NCI-H1436 (cell line): ENCODE measurements at regions not wholly inside any gene's neighbourhood (a gene's known extent, or its start where the extent isn't known, plus 50 kb on each side); places are given as distances from the start of the nearest gene placed in this dataset.
"Not testable (repeated sequence)": the region's sequence is repeated elsewhere in the genome, so short reads cannot be mapped to it uniquely, and the experiment has no call there.

Experiments
- DNase-seq: peaks from one replicate; lab custom pipeline; 2025; lab: John Stamatoyannopoulos, UW

DNA sequence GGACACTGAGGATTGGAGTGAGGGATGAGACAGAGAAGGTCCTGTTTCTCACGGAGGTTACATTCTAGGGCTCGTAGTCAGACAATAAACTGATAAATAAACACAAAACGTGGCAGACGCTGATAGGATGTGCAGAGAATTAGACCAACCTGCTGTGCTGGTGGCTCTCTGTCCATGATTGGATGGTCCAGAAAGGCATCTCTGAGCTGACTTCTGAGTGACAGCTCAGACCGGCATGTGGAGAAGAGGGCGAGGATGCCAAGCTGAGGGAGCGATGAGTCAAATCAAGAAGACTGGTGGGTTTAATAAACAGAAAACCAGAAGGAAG is 132.3 kb upstream of the TAF11L2 start:
- DNase-seq = no peak

- no peak for DNase-seq
Observed at GRCh38 chr5:17367256-17367840, 130.7 kb upstream of the TAF11L2 start.

GRCh38 chr5:17370651-17371050 is 127.4 kb upstream of the TAF11L2 start:
- no peak for DNase-seq

DNA sequence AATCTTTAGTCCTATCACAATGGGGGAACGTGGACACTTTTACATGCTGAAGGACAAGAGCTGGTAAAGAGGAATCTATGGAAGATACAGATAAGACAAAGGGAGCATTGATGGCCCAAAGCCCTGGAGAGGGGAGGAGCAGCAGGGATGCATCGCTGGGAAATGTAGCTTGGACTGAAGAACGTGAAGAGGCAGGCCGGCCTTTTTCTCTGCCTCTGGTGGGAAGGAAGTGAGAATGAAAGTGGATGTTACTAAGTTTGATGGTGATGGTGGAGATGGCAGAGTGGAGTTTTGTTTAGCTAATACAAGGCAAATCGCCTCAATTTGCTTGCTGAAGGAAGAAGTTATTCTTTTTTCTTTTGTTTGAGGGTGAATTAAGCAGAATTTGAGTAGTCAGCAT is 124.6 kb upstream of the TAF11L2 start:
- no peak for DNase-seq

DNA sequence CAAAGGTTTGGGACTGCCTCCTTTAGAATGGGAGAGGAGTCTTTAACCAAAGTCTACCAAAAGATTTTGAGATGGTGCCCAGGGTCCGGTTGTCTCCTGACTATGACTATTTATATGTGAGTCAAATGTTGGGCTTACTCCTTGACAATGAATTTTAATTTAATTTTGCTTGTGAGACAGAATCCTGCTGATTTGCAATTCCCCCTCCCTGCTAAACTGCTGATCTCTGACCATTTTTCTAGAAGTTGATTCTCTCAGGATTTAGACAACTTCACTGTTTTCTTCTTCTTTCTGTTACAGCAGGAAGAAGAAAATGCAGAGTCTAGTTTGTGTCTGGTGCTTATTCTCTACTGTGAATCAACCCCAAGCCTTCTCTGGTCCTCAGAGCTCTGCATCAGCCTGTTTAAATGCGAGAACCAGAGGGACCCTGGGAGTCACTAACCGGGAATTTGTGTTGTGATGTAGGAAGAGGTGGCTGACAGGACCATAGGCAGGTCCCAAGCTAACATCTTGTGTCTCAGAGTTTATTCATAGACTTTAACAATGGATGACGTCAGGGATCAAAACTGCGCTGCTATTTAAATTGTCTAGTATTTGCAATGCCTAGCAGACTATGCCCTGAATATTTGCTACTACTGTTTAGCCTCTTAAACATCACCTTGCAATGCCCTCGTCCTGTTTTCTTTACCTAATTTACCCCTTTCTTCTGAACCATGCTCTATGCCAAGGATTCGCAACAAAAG is 124.0 kb upstream of the TAF11L2 start:
- DNase-seq = no peak

- DNase-seq = no peak
Observed at GRCh38 chr5:17374973-17375742, 122.9 kb upstream of the TAF11L2 start.

GRCh38 chr5:17375886-17376285 is 122.1 kb upstream of the TAF11L2 start:
- not testable (repeated sequence) for DNase-seq

GRCh38 chr5:17378346-17378997 is 119.6 kb upstream of the TAF11L2 start:
- no peak for DNase-seq

DNA sequence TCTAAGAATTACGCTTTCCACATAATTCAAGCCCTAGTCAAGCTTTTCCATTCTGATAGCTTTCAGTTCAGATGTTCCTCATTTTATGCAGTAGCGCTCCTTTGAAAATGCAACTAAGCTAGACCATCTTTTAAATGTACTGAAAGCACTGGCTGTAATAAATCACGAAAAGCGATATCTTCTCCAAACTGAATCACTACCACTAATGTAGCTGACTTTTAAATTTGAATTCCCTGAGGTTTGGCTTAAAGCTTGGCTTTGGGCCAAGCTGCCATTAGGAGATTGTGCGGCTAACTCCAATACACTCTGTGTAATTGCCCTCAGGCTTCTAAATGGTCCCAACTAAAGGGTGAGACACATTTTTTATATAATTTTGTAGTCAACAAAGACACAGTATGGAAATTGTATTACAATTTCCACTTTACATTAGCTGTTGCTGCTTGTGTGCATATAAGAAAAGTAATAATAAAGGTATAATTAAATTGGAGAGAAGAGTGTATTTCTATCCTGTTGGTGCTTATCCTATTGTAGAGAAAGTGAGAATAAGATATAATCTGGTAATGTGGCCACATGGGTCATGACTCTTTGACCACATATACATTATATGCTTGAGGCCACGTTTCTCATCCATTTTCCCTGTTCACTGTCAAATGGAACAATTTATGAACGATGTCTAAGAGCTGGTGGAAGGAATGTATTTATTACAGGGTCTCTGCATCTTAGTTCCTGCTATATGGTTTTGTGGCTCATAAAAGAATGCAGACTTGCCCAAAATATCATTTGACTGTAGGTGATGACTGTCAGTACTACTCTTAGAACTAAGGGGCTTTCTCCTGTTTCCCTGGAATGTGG is 118.7 kb upstream of the TAF11L2 start:
- peak; percentile 85 for DNase-seq

GRCh38 chr5:17381932-17382331 is 116.1 kb upstream of the TAF11L2 start:
- no peak for DNase-seq

GRCh38 chr5:17383526-17383925 is 114.5 kb upstream of the TAF11L2 start:
- DNase-seq = no peak

DNA sequence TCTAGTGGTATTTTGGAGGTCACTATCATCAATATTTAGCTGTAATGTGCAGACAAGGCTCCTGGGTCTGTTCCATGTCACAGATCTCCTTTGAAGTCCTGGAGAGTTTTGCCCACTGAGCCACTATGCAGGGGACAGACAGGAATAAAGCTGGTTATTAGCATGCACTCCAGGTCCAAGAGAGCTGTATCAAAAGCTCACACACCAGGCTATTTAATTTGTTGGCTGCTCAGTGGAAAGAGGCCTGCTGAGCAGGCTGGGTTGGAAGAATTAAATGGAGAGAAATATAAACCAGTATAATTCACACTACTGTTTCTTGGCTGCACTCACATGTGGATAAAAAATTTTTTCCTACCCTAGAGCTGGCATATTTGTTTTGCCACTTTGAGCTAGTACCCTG is 113.8 kb upstream of the TAF11L2 start:
- DNase-seq = no peak

DNA sequence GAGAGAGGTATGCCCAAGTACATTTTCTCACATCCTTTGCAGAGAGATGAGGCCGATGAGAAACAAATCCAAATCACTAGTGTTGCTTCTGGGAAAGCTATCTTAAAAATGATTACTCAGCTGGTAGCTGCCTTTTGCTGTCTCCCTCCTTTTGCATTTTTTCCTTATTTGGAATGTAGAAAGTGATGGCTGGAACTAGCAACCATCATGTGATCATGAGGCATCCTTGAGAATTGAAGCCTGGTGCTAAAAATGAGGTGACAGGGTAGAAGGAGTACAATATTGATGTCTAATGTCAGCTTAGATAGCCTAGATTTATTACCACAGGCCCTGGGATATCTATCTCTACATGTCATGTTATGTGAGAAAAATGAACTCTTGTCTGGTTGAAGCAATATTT is 109.3 kb upstream of the TAF11L2 start:
- no peak for DNase-seq

- DNase-seq = no peak
Observed at GRCh38 chr5:17394086-17394485, 103.9 kb upstream of the TAF11L2 start.

- no peak for DNase-seq
Observed at GRCh38 chr5:17395106-17395880, 102.7 kb upstream of the TAF11L2 start.

DNA sequence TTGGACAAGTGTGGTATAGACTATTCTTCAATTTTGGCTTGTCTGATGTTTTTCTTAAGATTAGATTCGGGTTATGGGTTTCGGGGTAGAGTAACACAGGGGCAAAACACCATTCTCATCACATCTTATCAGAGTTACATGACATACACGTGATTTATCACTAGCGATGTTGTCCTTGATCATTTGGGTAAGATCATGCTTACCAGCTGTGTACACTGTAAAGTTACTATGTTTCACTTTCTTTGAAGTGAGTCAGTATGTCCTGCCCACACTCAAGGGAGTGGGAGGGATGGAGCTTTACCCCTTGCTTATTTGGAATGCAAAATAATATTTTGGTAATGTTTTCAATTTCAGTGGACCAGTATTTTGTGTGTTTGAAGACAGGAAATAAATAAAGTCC is 101.8 kb upstream of the TAF11L2 start:
- no peak for DNase-seq

GRCh38 chr5:17398431-17398830 is 99.6 kb upstream of the TAF11L2 start:
- no peak for DNase-seq

- DNase-seq = no peak
Observed at GRCh38 chr5:17398866-17399835, 98.9 kb upstream of the TAF11L2 start.

DNA sequence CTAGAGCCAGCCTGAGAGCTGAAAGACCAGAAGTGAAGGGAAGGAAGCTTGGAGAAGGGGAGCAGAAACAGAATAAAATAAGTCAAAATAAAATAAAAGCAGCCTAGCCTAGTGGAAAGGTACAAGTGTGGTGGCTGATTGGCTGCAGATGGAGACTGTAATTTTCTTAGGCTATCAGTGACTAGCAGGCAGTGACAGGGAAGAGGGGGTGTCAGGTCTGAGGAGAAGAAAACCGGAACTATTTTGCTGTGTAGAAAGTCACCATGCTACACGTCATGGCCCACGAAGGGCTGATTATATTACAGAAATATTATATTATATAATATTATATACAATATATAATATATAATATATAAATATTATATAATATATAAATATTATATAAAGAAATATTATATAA is 98.1 kb upstream of the TAF11L2 start:
- DNase-seq = no peak
